ENCODE measurements at regions not wholly inside any gene's neighbourhood (a gene's known extent, or its start where the extent isn't known, plus 50 kb on each side); places are given as distances from the start of the nearest gene placed in this dataset.

- DNase-seq = no peak
Observed at GRCh38 chr1:191910245-191910644, 248.0 kb upstream of the RGS18 start.

GRCh38 chr1:191912517-191912916 lies 245.7 kb upstream of the RGS18 start:
- DNase-seq = no peak

DNA sequence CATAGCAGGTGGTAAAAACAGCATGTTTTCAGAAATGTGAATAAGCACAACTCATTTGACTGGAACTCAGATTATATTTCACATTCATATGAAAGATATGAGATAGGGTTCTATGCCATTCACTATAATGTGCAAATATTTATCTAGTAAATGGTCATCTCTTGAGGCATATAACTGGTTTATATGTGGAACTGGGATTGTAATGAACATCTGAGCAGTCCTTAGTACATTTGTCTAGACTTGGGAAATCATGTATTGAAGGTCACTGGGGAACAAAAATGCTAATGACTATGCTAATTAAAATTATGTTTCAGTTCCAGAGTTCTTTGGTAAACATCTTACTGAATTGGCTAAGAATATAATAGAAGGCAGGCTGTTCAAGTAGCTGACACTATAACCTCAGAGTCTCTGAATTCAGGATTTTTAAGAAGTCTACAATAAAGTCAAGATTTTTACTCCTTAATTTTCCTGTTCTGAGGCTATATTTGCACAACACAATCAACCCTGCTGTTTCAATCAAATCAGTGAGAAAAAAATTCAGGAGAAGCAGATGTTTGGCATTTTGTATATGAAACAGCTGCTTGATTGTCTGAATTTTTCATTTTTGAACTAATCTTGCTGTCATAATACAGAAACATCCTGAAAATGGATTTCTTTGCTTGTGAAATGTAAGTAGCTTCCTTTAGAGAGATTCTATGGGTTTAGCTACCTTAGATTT lies 244.8 kb upstream of the RGS18 start:
- peak in 1 of 3 experiments; percentile 42 for DNase-seq

DNA sequence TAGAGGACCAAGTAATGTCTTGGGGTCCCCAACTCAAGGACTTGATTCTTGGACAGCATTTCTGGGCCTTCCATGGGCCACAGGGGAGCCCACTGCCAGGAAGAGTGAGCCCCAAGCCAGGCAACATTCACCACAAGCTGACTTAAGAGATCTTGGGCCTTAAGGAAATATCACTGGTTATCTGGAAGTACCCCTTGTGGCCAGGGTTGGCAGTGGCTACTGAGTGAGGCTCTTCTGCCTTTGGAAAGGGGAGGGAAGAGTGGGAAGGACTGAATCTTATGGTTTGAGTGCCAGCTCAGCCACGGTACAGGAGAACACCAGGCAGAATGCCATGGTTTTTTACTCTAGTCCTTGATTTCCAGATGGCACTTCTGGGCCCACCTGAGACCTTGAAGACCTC lies 228.9 kb upstream of the RGS18 start:
- no peak for DNase-seq

- no peak for DNase-seq
Observed at GRCh38 chr1:191943684-191944083, 214.6 kb upstream of the RGS18 start.

DNA sequence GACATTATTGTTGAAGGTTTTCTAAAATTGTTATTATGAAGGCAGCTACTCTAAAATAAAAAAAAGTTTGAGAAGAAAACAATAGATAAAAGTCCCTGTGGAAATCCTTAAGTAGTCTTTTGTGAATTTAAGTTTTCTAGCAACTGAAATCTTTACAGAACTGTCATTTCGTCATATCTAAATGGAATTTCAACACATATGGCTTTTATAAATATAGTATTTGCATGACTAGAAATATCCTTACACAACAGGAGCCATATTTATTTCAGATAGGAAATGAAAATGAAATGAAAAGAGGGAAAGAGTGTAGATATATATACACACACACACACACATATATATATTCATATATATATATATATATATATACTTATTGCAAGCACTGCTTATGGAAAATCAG lies 204.7 kb upstream of the RGS18 start:
- no peak for DNase-seq

GRCh38 chr1:191959856-191960255 lies 198.4 kb upstream of the RGS18 start:
- DNase-seq = no peak

GRCh38 chr1:191963286-191963685 lies 195.0 kb upstream of the RGS18 start:
- DNase-seq = no peak

DNA sequence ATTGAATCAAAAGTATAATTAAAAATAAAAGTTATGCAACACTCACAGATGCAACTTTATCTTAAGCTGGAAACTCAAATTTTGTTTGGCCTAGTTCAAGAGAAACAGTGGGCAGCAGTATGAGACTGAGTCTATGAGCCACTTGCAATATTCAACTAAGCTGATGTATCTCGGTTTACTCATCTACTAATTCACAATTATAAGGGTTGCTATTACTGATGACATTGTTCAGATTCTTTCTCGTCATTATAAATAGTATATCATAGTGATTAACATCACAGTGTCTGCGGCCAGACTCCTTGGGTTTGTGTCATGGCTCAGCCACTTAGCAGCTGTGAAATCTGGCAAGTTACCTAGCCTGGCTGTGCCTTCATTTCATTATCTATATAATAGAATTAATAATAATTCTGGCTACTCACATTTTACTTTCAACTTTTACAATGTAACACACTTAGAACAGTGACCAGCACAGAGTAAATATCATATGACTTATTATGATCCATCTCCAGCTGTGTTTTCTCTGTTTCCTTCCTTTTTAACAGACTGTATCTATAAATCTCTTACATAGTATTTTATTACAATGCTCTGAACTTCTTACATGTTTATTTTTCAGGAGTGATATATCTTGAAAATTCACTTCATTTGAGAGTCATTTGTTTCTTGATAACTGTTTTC lies 194.3 kb upstream of the RGS18 start:
- DNase-seq = no peak

- DNase-seq = no peak
Observed at GRCh38 chr1:191969290-191969689, 189.0 kb upstream of the RGS18 start.

DNA sequence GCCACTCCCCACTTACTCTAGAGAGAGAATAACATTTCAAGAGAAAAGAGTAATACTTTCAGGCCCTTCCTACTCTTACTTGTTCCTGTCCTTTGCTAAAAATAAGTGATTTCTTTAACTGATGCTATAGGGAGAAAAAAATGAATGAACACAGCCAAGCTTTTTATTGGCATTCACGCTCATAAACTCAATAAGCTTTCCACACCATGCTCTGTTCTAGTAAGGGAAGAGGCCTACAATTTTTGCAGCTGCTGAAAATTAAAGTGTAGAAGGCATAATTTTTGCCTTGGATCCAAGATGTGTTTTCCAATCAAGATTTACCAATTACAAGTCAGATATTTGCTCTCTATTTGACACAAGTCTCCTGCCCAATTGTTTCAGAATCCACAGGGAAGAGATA lies 188.1 kb upstream of the RGS18 start:
- DNase-seq = no peak

GRCh38 chr1:191971447-191971846 lies 186.8 kb upstream of the RGS18 start:
- no peak for DNase-seq

DNA sequence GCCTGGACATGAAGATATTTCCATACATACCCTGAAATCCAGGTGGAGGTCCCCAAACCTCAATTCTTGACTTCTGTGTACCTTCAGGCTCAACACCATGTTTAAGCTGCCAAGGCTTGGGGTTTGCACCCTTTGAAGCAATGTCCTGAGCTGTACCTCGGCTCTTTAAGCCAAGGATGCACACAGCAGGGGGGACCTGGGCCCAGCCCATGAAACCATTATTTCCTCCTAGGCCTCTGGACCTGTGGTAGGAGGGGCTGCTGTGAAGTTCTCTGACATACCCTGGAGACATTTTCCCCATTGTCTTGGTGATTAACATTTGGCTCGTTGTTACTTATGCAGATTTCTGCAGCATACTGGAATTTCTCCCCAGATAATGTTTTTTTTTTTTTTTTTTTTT lies 184.3 kb upstream of the RGS18 start:
- DNase-seq = no peak

DNA sequence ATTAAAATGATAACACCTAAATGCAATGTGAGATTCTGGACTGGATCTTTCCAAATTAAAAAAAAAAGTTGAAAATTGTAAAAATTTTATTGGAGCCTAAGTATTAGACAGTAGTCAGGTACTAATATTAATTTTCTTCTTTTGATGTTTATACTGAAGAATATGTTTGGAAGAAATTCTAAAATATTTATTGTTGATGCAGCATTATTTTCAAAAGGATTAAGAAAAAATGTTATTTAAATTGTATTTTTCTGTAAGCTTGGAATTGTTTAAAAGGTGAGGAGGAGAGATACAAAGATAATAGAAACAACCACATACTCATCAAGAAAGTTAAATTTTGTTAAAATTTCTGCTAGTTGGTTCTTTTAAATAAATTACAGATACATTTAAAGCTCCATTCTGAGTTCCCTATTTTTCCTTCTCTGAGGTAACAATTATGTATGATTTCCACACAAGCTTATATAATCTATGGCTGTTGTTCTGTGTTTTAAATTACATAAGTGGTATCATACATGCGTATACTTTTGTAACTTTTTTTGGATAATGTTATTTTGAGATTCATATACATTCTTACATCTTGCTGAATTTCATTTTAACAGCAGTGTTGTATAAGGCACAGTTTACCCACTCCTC lies 180.3 kb upstream of the RGS18 start:
- DNase-seq = no peak

DNA sequence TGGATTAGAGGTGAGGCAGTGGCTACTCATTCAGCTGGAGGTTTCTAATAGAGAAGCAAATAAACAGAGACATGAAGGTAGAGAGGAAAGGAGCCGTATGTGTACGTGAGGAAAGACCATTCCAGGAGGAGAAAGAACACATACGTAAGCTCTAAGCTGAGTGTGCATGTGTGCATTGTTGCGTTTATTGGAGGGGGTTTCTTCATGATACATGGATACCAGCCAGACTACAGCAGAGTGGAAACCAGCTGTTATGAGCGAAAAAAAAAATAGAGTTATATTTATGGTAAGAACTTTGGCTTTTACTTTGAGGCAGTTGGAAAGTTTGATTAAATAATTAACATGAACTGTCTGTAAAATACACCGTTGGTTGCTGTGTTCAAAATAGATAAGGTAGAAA lies 173.4 kb upstream of the RGS18 start:
- DNase-seq = no peak

- DNase-seq = no peak
Observed at GRCh38 chr1:191992118-191992517, 166.1 kb upstream of the RGS18 start.

- peak in 1 of 3 experiments; percentile 42 for DNase-seq
Observed at GRCh38 chr1:191993549-191993948, 164.7 kb upstream of the RGS18 start.

- peak in 1 of 3 experiments; percentile 19 for DNase-seq
Observed at GRCh38 chr1:192002063-192002462, 156.2 kb upstream of the RGS18 start.

- peak in 1 of 3 experiments; percentile 36 for DNase-seq
Observed at GRCh38 chr1:192003295-192004077, 154.8 kb upstream of the RGS18 start.

DNA sequence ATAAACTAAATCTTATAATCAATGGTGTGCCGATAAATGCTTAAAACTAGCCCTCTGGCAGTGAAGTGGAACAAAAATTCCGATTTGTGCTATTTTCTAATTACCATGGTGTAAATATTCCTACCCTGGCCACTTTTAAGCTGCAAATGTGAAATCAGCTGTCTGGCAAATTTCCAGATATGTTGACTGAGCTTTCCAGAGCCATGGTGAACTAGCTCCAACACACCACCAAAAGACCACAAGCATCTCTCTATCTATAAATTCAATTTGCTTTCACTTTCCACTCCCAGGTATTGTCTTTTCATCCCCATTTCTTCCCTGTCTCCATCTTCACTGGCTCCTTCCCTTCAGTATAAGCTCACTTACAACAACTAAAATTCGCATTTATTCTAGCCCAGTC lies 152.3 kb upstream of the RGS18 start:
- no peak for DNase-seq

DNA sequence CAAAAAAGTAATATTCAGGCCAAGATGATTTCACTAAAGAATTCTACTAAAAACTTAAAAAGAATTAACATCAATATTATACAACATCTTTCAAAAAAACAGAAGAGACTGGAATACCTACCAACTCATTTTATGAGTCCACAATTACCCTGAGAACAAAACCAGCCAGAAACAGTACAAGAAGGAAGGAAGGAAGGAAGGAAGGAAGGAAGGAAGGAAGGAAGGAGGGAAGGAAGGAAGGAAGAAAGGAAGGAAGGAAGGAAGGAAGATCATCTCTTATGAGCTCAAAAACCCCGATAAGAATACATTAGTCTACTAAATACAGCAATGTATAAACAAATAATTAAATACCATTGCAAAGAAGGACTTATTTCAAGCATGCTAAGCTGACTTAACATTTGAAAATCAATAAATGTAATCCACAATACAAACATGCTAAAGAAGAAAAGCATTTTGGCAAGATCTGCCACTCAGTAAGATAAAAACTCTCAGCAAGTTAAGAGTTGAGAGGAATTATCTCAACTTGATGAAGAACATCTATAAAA lies 149.9 kb upstream of the RGS18 start:
- DNase-seq = no peak

DNA sequence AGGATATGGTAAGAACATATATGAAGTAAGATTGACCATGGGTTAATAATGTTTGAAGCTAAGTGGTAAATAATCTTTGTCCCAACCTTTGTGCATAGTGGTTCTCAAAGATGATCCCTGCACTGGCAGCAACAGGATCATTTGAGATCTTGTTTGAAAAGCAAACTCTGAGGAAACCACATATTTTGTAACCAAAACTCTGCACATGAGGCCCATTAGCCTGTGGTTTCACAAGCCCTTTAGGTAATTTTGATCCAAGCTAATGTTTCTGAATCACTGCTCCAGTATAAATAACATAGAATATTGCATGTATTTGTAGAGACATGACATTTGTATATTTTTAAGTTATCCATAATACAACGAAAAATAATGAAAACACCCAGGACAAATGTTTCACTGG lies 147.9 kb upstream of the RGS18 start:
- no peak for DNase-seq

GRCh38 chr1:192011525-192011924 lies 146.7 kb upstream of the RGS18 start:
- DNase-seq = no peak

Data from NCI-H1417 (cell line).